ENCODE measurements at regions not wholly inside any gene's neighbourhood (a gene's known extent, or its start where the extent isn't known, plus 50 kb on each side); places are given as distances from the start of the nearest gene placed in this dataset.
"Not testable (repeated sequence)": the region's sequence is repeated elsewhere in the genome, so short reads cannot be mapped to it uniquely, and the experiment has no call there.

DNA sequence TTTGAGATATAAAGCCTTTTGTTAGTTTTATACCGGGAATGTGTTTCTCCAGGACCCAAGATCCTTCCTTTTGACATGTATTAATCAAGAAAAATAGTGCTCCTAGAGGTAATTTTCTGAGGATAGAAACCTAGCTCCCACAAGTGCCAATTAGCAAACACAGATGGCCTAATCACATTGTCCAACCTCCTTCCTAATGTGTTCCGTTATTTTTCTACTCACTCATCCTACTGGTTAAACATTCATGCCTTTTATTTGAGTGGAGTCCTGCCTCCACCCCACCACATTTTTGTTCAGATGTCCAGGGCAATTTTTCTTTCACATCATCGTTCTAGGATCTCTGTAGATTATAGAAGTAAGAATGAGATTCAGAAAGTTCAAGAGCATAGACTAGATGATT, 610.0 kb upstream of the MBL2 start:
- H3K36me3 Mint-ChIP-seq (ENCODE audit: insufficient read depth): no peaks in the 10 kb centered on the region
- H3K27me3 Mint-ChIP-seq: no peaks in the 10 kb centered on the region
- no peak overlapping the region for H3K4me3 Mint-ChIP-seq (ENCODE audit: low read depth)
- TF ChIP-seq, protein P1, sequence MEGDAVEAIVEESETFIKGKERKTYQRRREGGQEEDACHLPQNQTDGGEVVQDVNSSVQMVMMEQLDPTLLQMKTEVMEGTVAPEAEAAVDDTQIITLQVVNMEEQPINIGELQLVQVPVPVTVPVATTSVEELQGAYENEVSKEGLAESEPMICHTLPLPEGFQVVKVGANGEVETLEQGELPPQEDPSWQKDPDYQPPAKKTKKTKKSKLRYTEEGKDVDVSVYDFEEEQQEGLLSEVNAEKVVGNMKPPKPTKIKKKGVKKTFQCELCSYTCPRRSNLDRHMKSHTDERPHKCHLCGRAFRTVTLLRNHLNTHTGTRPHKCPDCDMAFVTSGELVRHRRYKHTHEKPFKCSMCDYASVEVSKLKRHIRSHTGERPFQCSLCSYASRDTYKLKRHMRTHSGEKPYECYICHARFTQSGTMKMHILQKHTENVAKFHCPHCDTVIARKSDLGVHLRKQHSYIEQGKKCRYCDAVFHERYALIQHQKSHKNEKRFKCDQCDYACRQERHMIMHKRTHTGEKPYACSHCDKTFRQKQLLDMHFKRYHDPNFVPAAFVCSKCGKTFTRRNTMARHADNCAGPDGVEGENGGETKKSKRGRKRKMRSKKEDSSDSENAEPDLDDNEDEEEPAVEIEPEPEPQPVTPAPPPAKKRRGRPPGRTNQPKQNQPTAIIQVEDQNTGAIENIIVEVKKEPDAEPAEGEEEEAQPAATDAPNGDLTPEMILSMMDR (IDR thresholded peaks at IDR 0.05; ENCODE audit: unreplicated experiment): no peak
- H3K27ac Mint-ChIP-seq: no peak overlapping the region
- DNase-seq (ENCODE audit: low spot score, unreplicated experiment): no peak
- H3K4me1 Mint-ChIP-seq (ENCODE audit: low read depth): peaks cover 1% of the 10 kb centered on the region
- H3K9me3 Mint-ChIP-seq (ENCODE audit: low read depth): peaks cover 4% of the 10 kb centered on the region

DNA sequence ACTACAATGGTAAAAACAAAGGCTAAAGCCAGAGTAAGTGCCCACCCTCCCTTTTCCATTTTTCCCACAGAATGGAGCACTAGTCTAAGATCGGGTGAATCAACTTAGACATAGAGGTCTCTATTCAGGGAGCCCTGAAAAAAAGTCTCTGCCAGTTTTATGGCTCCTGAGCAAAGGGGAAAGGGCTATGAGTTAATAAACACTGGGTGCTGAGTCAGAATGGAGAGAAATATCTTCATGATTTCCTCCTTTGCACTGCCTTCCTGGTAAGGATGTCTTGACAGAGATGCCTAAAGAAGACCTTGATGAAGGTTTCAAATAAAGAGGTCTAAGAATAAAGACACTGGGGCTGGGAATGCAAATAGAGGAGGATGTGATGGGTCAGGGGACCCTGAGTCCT, 607.4 kb upstream of the MBL2 start:
- H3K27ac Mint-ChIP-seq: no peak overlapping the region
- H3K9me3 Mint-ChIP-seq (ENCODE audit: low read depth): peaks cover 4% of the 10 kb centered on the region
- DNase-seq (ENCODE audit: low spot score, unreplicated experiment): no peak
- H3K4me1 Mint-ChIP-seq (ENCODE audit: low read depth): peaks cover 1% of the 10 kb centered on the region
- no peak overlapping the region for H3K4me3 Mint-ChIP-seq (ENCODE audit: low read depth)
- TF ChIP-seq, protein P1 (IDR thresholded peaks at IDR 0.05; ENCODE audit: unreplicated experiment): no peak
- no peaks in the 10 kb centered on the region for H3K27me3 Mint-ChIP-seq
- H3K36me3 Mint-ChIP-seq (ENCODE audit: insufficient read depth): no peaks in the 10 kb centered on the region

DNA sequence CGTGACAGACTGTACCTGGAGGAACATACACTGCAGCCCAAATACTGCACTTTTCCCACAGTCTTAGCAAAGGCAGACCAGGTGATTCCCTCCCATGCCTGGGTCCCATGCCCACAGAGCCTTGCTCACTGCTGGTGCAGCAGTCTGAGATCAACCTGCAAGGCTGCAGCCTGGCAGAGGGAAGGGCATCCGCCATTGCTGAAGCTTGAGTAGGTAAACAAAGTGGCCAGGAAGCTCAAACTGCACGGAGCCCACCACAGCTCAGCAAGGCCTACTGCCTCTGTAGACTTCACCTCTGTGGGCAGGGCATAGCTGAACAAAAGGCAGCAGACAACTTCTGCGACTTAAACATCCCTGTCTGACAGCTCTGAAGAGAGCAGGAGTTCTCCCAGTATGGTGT, 597.8 kb upstream of the MBL2 start:
- Mint-ChIP-seq H3K9me3 (ENCODE audit: low read depth) (peaks cover 7% of the 10 kb centered on the region), H3K36me3 (ENCODE audit: insufficient read depth) (no peaks in the 10 kb centered on the region)

DNA sequence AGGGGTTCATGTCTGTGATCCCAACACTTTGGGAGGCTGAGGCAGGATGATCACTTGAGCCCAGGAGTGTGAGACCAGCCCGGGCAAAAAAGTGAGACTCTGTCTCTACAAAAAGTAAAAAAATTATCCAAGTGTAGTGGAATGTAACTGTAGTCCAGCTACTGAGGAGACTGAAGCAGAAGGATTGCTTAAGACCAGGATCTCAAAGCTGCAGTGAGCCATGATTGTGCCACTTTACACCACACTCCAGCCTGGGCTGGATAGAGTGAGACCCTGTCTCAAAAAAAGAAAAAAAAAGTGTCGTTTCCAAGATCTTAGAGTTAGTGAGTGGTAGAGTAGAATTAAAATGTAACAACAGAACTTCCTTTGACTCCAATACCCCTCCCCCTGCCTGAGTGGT, 589.4 kb upstream of the MBL2 start:
- H3K9me3 Mint-ChIP-seq (ENCODE audit: low read depth): no peaks in the 10 kb centered on the region
- no peaks in the 10 kb centered on the region for H3K36me3 Mint-ChIP-seq (ENCODE audit: insufficient read depth)
- DNase-seq (ENCODE audit: low spot score, unreplicated experiment): no peak
- peaks cover 2% of the 10 kb centered on the region for H3K4me1 Mint-ChIP-seq (ENCODE audit: low read depth)
- no peak overlapping the region for H3K27ac Mint-ChIP-seq
- TF ChIP-seq, protein P1 (IDR thresholded peaks at IDR 0.05; ENCODE audit: unreplicated experiment): no peak
- no peaks in the 10 kb centered on the region for H3K27me3 Mint-ChIP-seq
- H3K4me3 Mint-ChIP-seq (ENCODE audit: low read depth): no peak overlapping the region

More for the DNA sequence above, 597.8 kb upstream of the MBL2 start:
- no peak overlapping the region for H3K4me3 Mint-ChIP-seq (ENCODE audit: low read depth)
- DNase-seq (ENCODE audit: low spot score, unreplicated experiment): no peak
- no peaks in the 10 kb centered on the region for H3K4me1 Mint-ChIP-seq (ENCODE audit: low read depth)
- TF ChIP-seq, protein P1 (IDR thresholded peaks at IDR 0.05; ENCODE audit: unreplicated experiment): no peak
- no peaks in the 10 kb centered on the region for H3K27me3 Mint-ChIP-seq
- no peak overlapping the region for H3K27ac Mint-ChIP-seq

DNA sequence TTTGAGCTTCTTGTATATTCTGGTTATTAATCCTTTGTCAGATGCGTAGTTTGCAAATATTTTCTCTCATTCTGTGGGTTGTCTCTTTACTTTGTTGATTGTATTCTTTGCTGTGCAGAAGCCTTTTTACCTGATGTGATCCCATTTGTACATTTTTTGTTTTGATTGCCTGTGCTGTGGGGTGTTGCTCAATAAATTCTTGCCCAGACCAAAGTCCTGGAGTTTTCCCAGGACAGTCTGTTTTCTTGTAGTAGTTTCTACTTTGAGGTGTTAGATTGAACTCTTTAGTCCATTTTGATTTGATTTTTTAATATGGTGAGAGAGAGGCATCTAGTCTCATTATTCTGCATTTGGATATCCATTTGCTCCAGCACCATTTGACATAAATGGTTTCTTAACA, 588.7 kb upstream of the MBL2 start:
- no peak overlapping the region for H3K4me3 Mint-ChIP-seq (ENCODE audit: low read depth)
- TF ChIP-seq, protein P1 (IDR thresholded peaks at IDR 0.05; ENCODE audit: unreplicated experiment): no peak

DNA sequence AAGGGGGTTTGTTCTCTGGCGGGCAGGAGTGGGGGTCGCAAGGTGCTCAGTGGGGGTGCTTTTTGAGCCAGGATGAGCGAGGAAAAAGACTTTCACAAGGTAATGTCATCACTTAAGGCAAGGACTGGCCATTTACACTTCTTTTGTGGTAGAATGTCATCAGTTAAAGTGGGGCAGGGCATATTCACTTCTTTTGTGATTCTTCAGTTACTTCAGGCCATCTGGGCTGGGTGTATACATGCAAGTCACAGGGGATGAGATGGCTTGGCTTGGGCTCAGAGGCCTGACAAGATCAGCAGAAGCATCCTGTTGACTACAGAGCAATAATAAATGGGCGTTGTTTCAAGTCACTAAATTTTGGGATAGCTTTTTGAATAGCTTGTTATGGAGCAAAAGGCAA, 586.4 kb upstream of the MBL2 start:
- not testable (repeated sequence) for H3K9me3 Mint-ChIP-seq (ENCODE audit: low read depth); DNase-seq (ENCODE audit: low spot score, unreplicated experiment); H3K4me1 Mint-ChIP-seq (ENCODE audit: low read depth); H3K27me3 Mint-ChIP-seq; H3K36me3 Mint-ChIP-seq (ENCODE audit: insufficient read depth); H3K4me3 Mint-ChIP-seq (ENCODE audit: low read depth); H3K27ac Mint-ChIP-seq

More for the DNA sequence above, 588.7 kb upstream of the MBL2 start:
- Mint-ChIP-seq H3K27ac (no peak overlapping the region), H3K27me3 (no peaks in the 10 kb centered on the region), H3K9me3 (ENCODE audit: low read depth) (no peaks in the 10 kb centered on the region), H3K36me3 (ENCODE audit: insufficient read depth) (no peaks in the 10 kb centered on the region), H3K4me1 (ENCODE audit: low read depth) (peaks cover 2% of the 10 kb centered on the region)
- DNase-seq (ENCODE audit: low spot score, unreplicated experiment): no peak

Data from progenitor cell of endocrine pancreas (in vitro differentiated cells).